ENCODE measurements at regions not wholly inside any gene's neighbourhood (a gene's known extent, or its start where the extent isn't known, plus 50 kb on each side); places are given as distances from the start of the nearest gene placed in this dataset.

DNA sequence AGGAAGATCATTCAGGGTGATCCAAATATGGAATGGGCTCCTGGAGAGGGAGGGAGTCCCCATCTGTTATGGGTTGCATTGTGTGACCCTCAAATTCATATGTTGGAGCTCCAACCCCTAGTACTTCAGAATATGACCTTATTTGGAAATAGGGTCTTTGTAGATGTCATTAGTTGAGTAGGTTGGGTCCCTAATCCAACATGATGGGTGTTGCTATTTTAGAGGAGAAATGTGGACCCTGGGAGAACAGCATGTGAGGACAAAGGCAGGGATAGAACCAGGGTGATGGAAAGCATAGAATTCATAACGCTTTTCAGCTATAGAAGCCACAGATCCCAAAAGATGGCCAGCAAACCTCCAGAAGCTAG, 91.5 kb upstream of the SMNDC1 start:
- no peak for TF ChIP-seq CTCF (conservative IDR thresholded peaks at IDR 0.05)
- TF ChIP-seq ZFX (IDR thresholded peaks at IDR 0.05) = no peak
